ENCODE measurements at regions not wholly inside any gene's neighbourhood (a gene's known extent, or its start where the extent isn't known, plus 50 kb on each side); places are given as distances from the start of the nearest gene placed in this dataset.

GRCh38 chr13:111922086-111922485, 144.9 kb upstream of the SOX1 start:
- no peak for TF ChIP-seq GATAD2B (conservative IDR thresholded peaks at IDR 0.05; ENCODE audit: low read depth)
- TF ChIP-seq SKIL (IDR thresholded peaks at IDR 0.05; ENCODE audit: low read depth, poor library complexity, severe bottlenecking): no peak
- POLR2A ChIA-PET: no interaction called here
- RAD21 ChIA-PET (ENCODE audit: unreplicated experiment): no interaction called here
- Histone ChIP-seq H3K27me3 (replicated peaks in 1 of 2; ENCODE audit: control insufficient read depth in 2 of 2, insufficient read depth in 2 of 2, low read length in 1 of 2) (no peaks in the 10 kb centered on the region), H4K20me1 (ENCODE audit: control insufficient read depth, insufficient read depth) (no peaks in the 10 kb centered on the region), H3K27ac (ENCODE audit: control insufficient read depth, insufficient read depth) (no peak overlapping the region), H3K4me2 (ENCODE audit: control insufficient read depth, insufficient read depth) (no peak overlapping the region), H3K36me3 (ENCODE audit: control insufficient read depth in 2 of 2, insufficient read depth in 2 of 2, low read length in 1 of 2) (no peaks in the 10 kb centered on the region), H3K4me1 (ENCODE audit: control insufficient read depth, insufficient read depth, low read length) (no peaks in the 10 kb centered on the region), H3K79me2 (ENCODE audit: control insufficient read depth, insufficient read depth, low read length) (no peaks in the 10 kb centered on the region), H3K4me3 (no peak overlapping the region), H2AFZ (ENCODE audit: control insufficient read depth, low read depth, low read length) (no peak overlapping the region), H3K9me3 (replicated peaks; ENCODE audit: control insufficient read depth, insufficient read depth, low read length) (no peaks in the 10 kb centered on the region), H3K9ac (ENCODE audit: control insufficient read depth, insufficient read depth, low read length) (no peak overlapping the region)
- CTCF ChIA-PET: no interaction called here
- SMC1A ChIA-PET (ENCODE audit: uncharacterized antibody, unreplicated experiment): no interaction called here
- no peak for DNase-seq (ENCODE audit: low read depth, low spot score)
- 43% methylated on average over 10 of the region's 10 CpGs for WGBS (ENCODE audit: insufficient coverage, insufficient replicate concordance, low lambda C conversion rate, missing lambda C conversion rate)
- no peak for ATAC-seq
- no peak for FAIRE-seq
- BruUV-seq (replicated peaks): no TSS peak
- intact Hi-C loops (cut with micrococcal nuclease; ENCODE audit: unreplicated experiment): no loop called here
- in situ Hi-C loops (cut with MboI): no loop called here

- WGBS (ENCODE audit: insufficient coverage, insufficient replicate concordance, low lambda C conversion rate, missing lambda C conversion rate): 18% methylated on average over 5 of the region's 5 CpGs
- no peaks in the 10 kb centered on the region for H4K20me1 ChIP-seq (ENCODE audit: control insufficient read depth, insufficient read depth)
- FAIRE-seq (no peak), ATAC-seq (no peak), DNase-seq (ENCODE audit: low read depth, low spot score) (no peak)
- BruUV-seq (replicated peaks): no TSS peak
- CTCF ChIA-PET: no interaction called here
- in situ Hi-C loops (cut with MboI): no loop called here
- no peak overlapping the region for H2AFZ ChIP-seq (ENCODE audit: control insufficient read depth, low read depth, low read length)
- H3K4me1 ChIP-seq (ENCODE audit: control insufficient read depth, insufficient read depth, low read length): no peaks in the 10 kb centered on the region
- TF ChIP-seq SKIL (IDR thresholded peaks at IDR 0.05; ENCODE audit: low read depth, poor library complexity, severe bottlenecking): no peak
- TF ChIP-seq, protein P1, sequence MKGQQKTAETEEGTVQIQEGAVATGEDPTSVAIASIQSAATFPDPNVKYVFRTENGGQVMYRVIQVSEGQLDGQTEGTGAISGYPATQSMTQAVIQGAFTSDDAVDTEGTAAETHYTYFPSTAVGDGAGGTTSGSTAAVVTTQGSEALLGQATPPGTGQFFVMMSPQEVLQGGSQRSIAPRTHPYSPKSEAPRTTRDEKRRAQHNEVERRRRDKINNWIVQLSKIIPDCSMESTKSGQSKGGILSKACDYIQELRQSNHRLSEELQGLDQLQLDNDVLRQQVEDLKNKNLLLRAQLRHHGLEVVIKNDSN (IDR thresholded peaks at IDR 0.05; ENCODE audit: borderline replicate concordance, extremely low read length, insufficient read depth, low read depth, low read length): no peak
- TF ChIP-seq, protein P2, sequence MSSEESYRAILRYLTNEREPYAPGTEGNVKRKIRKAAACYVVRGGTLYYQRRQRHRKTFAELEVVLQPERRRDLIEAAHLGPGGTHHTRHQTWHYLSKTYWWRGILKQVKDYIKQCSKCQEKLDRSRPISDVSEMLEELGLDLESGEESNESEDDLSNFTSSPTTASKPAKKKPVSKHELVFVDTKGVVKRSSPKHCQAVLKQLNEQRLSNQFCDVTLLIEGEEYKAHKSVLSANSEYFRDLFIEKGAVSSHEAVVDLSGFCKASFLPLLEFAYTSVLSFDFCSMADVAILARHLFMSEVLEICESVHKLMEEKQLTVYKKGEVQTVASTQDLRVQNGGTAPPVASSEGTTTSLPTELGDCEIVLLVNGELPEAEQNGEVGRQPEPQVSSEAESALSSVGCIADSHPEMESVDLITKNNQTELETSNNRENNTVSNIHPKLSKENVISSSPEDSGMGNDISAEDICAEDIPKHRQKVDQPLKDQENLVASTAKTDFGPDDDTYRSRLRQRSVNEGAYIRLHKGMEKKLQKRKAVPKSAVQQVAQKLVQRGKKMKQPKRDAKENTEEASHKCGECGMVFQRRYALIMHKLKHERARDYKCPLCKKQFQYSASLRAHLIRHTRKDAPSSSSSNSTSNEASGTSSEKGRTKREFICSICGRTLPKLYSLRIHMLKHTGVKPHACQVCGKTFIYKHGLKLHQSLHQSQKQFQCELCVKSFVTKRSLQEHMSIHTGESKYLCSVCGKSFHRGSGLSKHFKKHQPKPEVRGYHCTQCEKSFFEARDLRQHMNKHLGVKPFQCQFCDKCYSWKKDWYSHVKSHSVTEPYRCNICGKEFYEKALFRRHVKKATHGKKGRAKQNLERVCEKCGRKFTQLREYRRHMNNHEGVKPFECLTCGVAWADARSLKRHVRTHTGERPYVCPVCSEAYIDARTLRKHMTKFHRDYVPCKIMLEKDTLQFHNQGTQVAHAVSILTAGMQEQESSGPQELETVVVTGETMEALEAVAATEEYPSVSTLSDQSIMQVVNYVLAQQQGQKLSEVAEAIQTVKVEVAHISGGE (CRISPR knock-in tag; IDR thresholded peaks at IDR 0.05): no peak
- TF ChIP-seq ASH2L (IDR thresholded peaks at IDR 0.05; ENCODE audit: borderline replicate concordance, low read depth): no peak
- TF ChIP-seq ZZZ3 (IDR thresholded peaks at IDR 0.05; ENCODE audit: control insufficient read depth, insufficient read length, low read depth): no peak
- no peak overlapping the region for H3K9ac ChIP-seq (ENCODE audit: control insufficient read depth, insufficient read depth, low read length)
- H3K9me3 ChIP-seq (replicated peaks; ENCODE audit: control insufficient read depth, insufficient read depth, low read length): no peaks in the 10 kb centered on the region
- RAD21 ChIA-PET (ENCODE audit: unreplicated experiment): no interaction called here
- H3K79me2 ChIP-seq (ENCODE audit: control insufficient read depth, insufficient read depth, low read length): no peaks in the 10 kb centered on the region
- intact Hi-C loops (cut with micrococcal nuclease; ENCODE audit: unreplicated experiment): no loop called here
- H3K4me3 ChIP-seq: no peak overlapping the region
- no peaks in the 10 kb centered on the region for H3K36me3 ChIP-seq (ENCODE audit: control insufficient read depth in 2 of 2, insufficient read depth in 2 of 2, low read length in 1 of 2)
- POLR2A ChIA-PET: no interaction called here
- H3K27ac ChIP-seq (ENCODE audit: control insufficient read depth, insufficient read depth): no peak overlapping the region
- no peak overlapping the region for H3K4me2 ChIP-seq (ENCODE audit: control insufficient read depth, insufficient read depth)
- no peaks in the 10 kb centered on the region for H3K27me3 ChIP-seq (replicated peaks in 1 of 2; ENCODE audit: control insufficient read depth in 2 of 2, insufficient read depth in 2 of 2, low read length in 1 of 2)
- SMC1A ChIA-PET (ENCODE audit: uncharacterized antibody, unreplicated experiment): no interaction called here
These were observed 143.5 kb upstream of the SOX1 start for GRCh38 chr13:111923439-111923838.

All from GM12878 (cell line).